Endodermal cell (in vitro differentiated cells): ENCODE measurements at regions not wholly inside any gene's neighbourhood (a gene's known extent, or its start where the extent isn't known, plus 50 kb on each side); places are given as distances from the start of the nearest gene placed in this dataset.

Source experiments
- DNase-seq: peaks from one replicate; pipeline ENCODE4 v3.0.0-alpha.2; 2017
- H3K27ac ChIP-seq: 2 replicates; pipeline ENCODE4 v1.5.1; 2013; ENCODE audit warnings: mild to moderate bottlenecking, low read depth, low read length, moderate library complexity
- H3K27me3 ChIP-seq: 2 replicates; pipeline ENCODE4 v1.6.1; 2013; ENCODE audit warnings: mild to moderate bottlenecking, low read length, moderate library complexity; ENCODE audit not compliant: insufficient read depth, control insufficient read depth, poor library complexity, severe bottlenecking
- H3K36me3 ChIP-seq: 2 replicates; pipeline ENCODE4 v1.7.0; 2013; ENCODE audit warnings: mild to moderate bottlenecking, low read length, moderate library complexity; ENCODE audit not compliant: control insufficient read depth, insufficient read depth
- H3K4me1 ChIP-seq: one replicate; pipeline ENCODE4 v1.7.0; 2013; ENCODE audit warnings: low read length; ENCODE audit not compliant: control insufficient read depth, insufficient read depth
- H3K4me3 ChIP-seq: 2 replicates; pipeline ENCODE4 v1.5.1; 2013; ENCODE audit warnings: mild to moderate bottlenecking, low read length, moderate library complexity
- H3K9ac ChIP-seq: 2 replicates; pipeline ENCODE4 v1.6.1; 2013; ENCODE audit warnings: mild to moderate bottlenecking, low read length, moderate library complexity; ENCODE audit not compliant: poor library complexity, severe bottlenecking; ENCODE audit errors: extremely low read depth
- H3K9me3 ChIP-seq: 2 replicates; pipeline ENCODE4 v1.6.1; 2013; ENCODE audit warnings: mild to moderate bottlenecking, low read length, moderate library complexity; ENCODE audit not compliant: control insufficient read depth
- H3K27ac Mint-ChIP-seq: 2 replicates; pipeline ENCODE4 v1.8.0; 2020; ENCODE audit warnings: mixed read lengths
- H3K27me3 Mint-ChIP-seq: 2 replicates; pipeline ENCODE4 v1.8.0; 2021; ENCODE audit warnings: mild to moderate bottlenecking, mixed read lengths; ENCODE audit not compliant: insufficient read depth
- H3K36me3 Mint-ChIP-seq: 2 replicates; pipeline ENCODE4 v1.8.0; 2020; ENCODE audit warnings: low read depth, mixed read lengths
- H3K4me1 Mint-ChIP-seq: 2 replicates; pipeline ENCODE4 v1.8.0; 2020; ENCODE audit warnings: mixed read lengths
- H3K4me3 Mint-ChIP-seq: 2 replicates; pipeline ENCODE4 v1.8.0; 2020; ENCODE audit warnings: mild to moderate bottlenecking, moderate library complexity, mixed read lengths
- H3K9me3 Mint-ChIP-seq: 2 replicates; pipeline ENCODE4 v1.8.0; 2020; ENCODE audit warnings: mild to moderate bottlenecking, mixed read lengths
- WGBS, 2 experiments: methylation state at CpG; one replicate each; pipeline versions ENCODE4 v1.1.5 to v1.1.7; 2013; ENCODE audit warnings: missing lambda C conversion rate in 2 of 2, mixed read lengths in 1 of 2; ENCODE audit not compliant: insufficient coverage in 1 of 2, insufficient read length in 1 of 2; 5-methylcytosine and 5-hydroxymethylcytosine counted together
- TF ChIP-seq, protein P1 (sequence below): fragments of 200-600 bp; sonication (generic); conservative IDR thresholded peaks from 2 replicates; pipeline ENCODE4 v1.5.0; 2021; ENCODE audit warnings: antibody characterized with exemption, mild to moderate bottlenecking

DNA sequence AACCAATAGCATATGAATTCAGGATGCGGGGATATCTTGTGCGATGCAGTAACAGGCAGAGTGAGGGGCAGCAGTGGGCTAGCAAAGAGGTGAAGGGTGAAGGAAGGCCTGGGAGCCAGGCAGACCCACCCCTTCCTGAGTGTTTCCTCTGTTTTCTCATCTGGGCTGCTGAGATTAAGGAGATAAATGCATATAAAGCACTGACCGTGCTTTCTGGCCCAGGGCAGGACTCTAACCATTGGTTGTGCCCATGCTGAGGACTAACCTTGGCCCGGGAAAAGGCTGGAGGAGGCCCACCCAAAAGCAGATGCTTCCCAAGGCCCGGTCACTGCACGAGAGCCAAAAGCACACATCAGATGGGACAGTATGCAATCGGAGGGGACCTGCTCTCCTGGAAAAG lies 87.6 kb downstream of the PSMG1 start:
- Mint-ChIP-seq H3K4me3 (no peak overlapping the region), H3K27ac (no peak overlapping the region), H3K4me1 (peaks cover 9% of the 10 kb centered on the region), H3K27me3 (peaks cover 1% of the 10 kb centered on the region), H3K9me3 (peaks cover 9% of the 10 kb centered on the region), H3K36me3 (no peaks in the 10 kb centered on the region)
- DNase-seq = no peak
- no peaks in the 10 kb centered on the region for H3K9me3 ChIP-seq
- H3K36me3 ChIP-seq = no peaks in the 10 kb centered on the region
- H3K4me1 ChIP-seq = no peaks in the 10 kb centered on the region
- no peak overlapping the region for H3K4me3 ChIP-seq
- H3K27ac ChIP-seq = no peak overlapping the region
- 95 to 98% methylated on average over 6 to 7 of the region's 7 CpGs for WGBS, 2 experiments
- no peaks in the 10 kb centered on the region for H3K27me3 ChIP-seq
- TF ChIP-seq, protein P1, sequence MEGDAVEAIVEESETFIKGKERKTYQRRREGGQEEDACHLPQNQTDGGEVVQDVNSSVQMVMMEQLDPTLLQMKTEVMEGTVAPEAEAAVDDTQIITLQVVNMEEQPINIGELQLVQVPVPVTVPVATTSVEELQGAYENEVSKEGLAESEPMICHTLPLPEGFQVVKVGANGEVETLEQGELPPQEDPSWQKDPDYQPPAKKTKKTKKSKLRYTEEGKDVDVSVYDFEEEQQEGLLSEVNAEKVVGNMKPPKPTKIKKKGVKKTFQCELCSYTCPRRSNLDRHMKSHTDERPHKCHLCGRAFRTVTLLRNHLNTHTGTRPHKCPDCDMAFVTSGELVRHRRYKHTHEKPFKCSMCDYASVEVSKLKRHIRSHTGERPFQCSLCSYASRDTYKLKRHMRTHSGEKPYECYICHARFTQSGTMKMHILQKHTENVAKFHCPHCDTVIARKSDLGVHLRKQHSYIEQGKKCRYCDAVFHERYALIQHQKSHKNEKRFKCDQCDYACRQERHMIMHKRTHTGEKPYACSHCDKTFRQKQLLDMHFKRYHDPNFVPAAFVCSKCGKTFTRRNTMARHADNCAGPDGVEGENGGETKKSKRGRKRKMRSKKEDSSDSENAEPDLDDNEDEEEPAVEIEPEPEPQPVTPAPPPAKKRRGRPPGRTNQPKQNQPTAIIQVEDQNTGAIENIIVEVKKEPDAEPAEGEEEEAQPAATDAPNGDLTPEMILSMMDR = no peak
- no peak overlapping the region for H3K9ac ChIP-seq

DNA sequence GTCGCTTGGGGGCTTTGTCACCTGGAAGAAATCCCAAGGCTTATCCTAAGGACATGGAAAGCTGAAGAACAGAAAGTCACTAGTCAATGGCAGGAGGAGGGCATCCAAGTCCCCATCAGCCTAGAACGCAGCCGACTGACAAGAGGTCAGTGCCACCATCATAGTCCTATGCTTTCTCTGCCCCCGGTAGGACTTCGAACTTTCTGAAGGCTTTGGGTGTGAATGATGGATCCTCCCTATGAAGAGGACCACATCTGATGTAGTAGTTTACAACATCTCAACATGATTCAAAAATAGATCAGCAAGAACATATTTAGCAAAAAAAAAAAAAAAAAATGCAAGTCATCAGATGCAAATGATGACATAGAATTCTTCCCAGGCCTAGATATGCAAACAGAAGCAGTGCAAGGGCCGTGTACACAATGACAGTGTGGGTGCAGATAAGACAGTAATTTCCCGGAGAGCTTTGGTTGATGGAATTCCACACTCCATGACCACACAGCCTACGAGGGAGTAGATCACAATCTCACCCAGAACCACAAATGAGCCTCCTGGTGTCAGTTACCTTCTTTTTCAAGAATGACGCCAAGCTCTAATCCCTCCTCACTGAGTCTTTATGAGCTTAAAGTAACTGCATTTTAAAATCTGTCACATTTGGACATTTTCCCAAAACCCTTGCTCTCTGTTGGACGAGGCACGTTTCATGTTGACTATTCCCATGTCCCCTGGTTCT lies 88.2 kb downstream of the PSMG1 start:
- H3K27me3 ChIP-seq = no peaks in the 10 kb centered on the region
- H3K9me3 ChIP-seq = no peaks in the 10 kb centered on the region
- DNase-seq = no peak
- no peaks in the 10 kb centered on the region for H3K36me3 Mint-ChIP-seq
- no peak overlapping the region for H3K4me3 Mint-ChIP-seq
- no peak overlapping the region for H3K4me3 ChIP-seq
- H3K27ac Mint-ChIP-seq = no peak overlapping the region
- H3K9me3 Mint-ChIP-seq = peaks cover 6% of the 10 kb centered on the region
- H3K9ac ChIP-seq = no peak overlapping the region
- H3K4me1 ChIP-seq = no peaks in the 10 kb centered on the region
- H3K27me3 Mint-ChIP-seq = peaks cover 1% of the 10 kb centered on the region
- TF ChIP-seq, protein P1 = no peak
- peaks cover 9% of the 10 kb centered on the region for H3K4me1 Mint-ChIP-seq
- no peak overlapping the region for H3K27ac ChIP-seq
- no peaks in the 10 kb centered on the region for H3K36me3 ChIP-seq
- WGBS, 2 experiments = 92 to 93% methylated on average over 8 to 11 of the region's 11 CpGs

DNA sequence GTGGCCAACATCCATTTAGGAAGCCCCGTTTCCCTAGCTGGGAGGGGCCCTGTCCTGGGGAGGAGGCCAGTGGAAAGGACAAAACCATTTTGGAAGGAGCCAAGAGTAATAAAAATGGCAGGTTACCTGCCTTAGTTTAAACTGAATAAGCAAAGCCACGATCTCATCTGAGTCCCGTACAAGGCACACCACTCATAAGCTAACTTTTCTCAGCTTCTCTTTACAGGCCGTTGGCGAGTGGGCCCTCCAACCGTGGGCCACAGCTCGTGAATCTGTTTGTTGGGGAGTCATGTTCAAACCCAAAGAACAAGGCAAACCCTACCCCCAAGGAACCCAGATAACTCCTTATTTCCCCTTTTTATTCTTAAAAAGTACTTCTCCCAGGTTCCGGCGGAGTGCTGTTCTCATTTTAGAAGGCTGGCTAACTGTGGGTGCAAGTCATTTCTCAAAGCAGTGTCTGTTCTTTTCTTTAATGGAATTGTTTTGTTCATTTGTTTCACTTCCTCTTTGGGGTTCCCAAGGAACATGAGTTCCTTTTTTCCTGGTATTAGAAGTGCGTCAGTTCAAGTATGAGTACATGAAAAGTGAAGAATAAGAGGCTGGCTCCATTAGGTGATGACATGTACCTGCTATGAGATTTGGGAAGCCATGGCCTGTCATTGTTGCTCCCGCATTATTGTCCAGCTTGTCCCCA lies 89.0 kb downstream of the PSMG1 start:
- TF ChIP-seq, protein P1 = no peak
- WGBS, 2 experiments = 94 to 97% methylated on average over 9 to 11 of the region's 11 CpGs
- Mint-ChIP-seq H3K4me1 (peaks cover 9% of the 10 kb centered on the region), H3K4me3 (no peak overlapping the region), H3K27ac (no peak overlapping the region), H3K9me3 (peaks cover 2% of the 10 kb centered on the region), H3K36me3 (no peaks in the 10 kb centered on the region), H3K27me3 (peaks cover 1% of the 10 kb centered on the region)
- no peaks in the 10 kb centered on the region for H3K36me3 ChIP-seq
- DNase-seq = no peak
- H3K27ac ChIP-seq = no peak overlapping the region
- no peaks in the 10 kb centered on the region for H3K27me3 ChIP-seq
- no peaks in the 10 kb centered on the region for H3K9me3 ChIP-seq
- no peak overlapping the region for H3K4me3 ChIP-seq
- no peaks in the 10 kb centered on the region for H3K4me1 ChIP-seq
- H3K9ac ChIP-seq = no peak overlapping the region
